ENCODE measurements at regions not wholly inside any gene's neighbourhood (a gene's known extent, or its start where the extent isn't known, plus 50 kb on each side); places are given as distances from the start of the nearest gene placed in this dataset.

DNA sequence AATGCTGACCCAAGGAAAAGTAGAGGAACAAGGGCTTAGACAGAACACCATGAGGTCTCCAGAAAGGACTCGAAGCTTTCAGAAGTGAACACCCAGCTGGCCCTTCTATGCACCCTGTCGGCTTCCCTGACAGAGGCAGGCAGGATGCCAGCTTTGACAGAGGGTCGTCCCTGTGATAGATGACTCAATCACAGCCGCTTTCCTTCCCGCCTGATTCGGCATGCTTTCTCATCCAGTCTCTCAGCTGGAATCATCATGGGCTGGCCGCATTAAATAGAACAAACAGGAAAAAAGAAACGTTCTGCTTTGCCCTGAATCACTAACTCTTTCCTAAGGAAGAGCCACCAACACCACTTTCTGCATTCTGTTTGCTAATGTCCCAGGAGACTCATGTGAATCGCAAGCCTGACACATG lies 140.3 kb upstream of the RAB12 start:
- Histone ChIP-seq H3K36me3 (no peaks in the 10 kb centered on the region), H3K9ac (no peak overlapping the region), H2AFZ (replicated peaks) (no peak overlapping the region), H3K4me3 (no peak overlapping the region), H3K27me3 (no peaks in the 10 kb centered on the region), H3F3A (ENCODE audit: low read depth) (no peaks in the 10 kb centered on the region), H4K20me1 (ENCODE audit: low read depth) (no peaks in the 10 kb centered on the region), H3K79me2 (ENCODE audit: low read depth) (no peaks in the 10 kb centered on the region), H3K4me2 (no peak overlapping the region), H3K4me1 (no peaks in the 10 kb centered on the region), H3K9me3 (ENCODE audit: low read depth) (no peaks in the 10 kb centered on the region), H3K27ac (no peak overlapping the region)
- no peak for TF ChIP-seq EZH2phosphoT487 (IDR thresholded peaks at IDR 0.05)
- TF ChIP-seq, protein P1, sequence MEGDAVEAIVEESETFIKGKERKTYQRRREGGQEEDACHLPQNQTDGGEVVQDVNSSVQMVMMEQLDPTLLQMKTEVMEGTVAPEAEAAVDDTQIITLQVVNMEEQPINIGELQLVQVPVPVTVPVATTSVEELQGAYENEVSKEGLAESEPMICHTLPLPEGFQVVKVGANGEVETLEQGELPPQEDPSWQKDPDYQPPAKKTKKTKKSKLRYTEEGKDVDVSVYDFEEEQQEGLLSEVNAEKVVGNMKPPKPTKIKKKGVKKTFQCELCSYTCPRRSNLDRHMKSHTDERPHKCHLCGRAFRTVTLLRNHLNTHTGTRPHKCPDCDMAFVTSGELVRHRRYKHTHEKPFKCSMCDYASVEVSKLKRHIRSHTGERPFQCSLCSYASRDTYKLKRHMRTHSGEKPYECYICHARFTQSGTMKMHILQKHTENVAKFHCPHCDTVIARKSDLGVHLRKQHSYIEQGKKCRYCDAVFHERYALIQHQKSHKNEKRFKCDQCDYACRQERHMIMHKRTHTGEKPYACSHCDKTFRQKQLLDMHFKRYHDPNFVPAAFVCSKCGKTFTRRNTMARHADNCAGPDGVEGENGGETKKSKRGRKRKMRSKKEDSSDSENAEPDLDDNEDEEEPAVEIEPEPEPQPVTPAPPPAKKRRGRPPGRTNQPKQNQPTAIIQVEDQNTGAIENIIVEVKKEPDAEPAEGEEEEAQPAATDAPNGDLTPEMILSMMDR (IDR thresholded peaks at IDR 0.05), result no peak
- Mint-ChIP-seq H3K27ac (no peak overlapping the region), H3K4me1 (peaks cover 16% of the 10 kb centered on the region), H3K4me3 (no peak overlapping the region), H3K36me3 (no peaks in the 10 kb centered on the region), H3K27me3 (ENCODE audit: insufficient read depth, low read depth) (peaks cover 10% of the 10 kb centered on the region), H3K9me3 (peaks cover 2% of the 10 kb centered on the region)
- DNase-seq (ENCODE audit: low spot score), result no peak

- Mint-ChIP-seq H3K4me3 (no peak overlapping the region), H3K9me3 (peaks cover 2% of the 10 kb centered on the region), H3K27me3 (ENCODE audit: insufficient read depth, low read depth) (peaks cover 10% of the 10 kb centered on the region), H3K4me1 (peaks cover 16% of the 10 kb centered on the region), H3K36me3 (no peaks in the 10 kb centered on the region), H3K27ac (no peak overlapping the region)
- Histone ChIP-seq H3K36me3 (no peaks in the 10 kb centered on the region), H3K4me3 (no peak overlapping the region), H3K9ac (no peak overlapping the region), H3K9me3 (ENCODE audit: low read depth) (no peaks in the 10 kb centered on the region), H3K4me2 (no peak overlapping the region), H3F3A (ENCODE audit: low read depth) (no peaks in the 10 kb centered on the region), H2AFZ (replicated peaks) (no peak overlapping the region), H3K27ac (no peak overlapping the region), H3K27me3 (no peaks in the 10 kb centered on the region), H3K4me1 (no peaks in the 10 kb centered on the region), H3K79me2 (ENCODE audit: low read depth) (no peaks in the 10 kb centered on the region), H4K20me1 (ENCODE audit: low read depth) (no peaks in the 10 kb centered on the region)
- TF ChIP-seq EZH2 (IDR thresholded peaks at IDR 0.05) (no peak), EZH2phosphoT487 (IDR thresholded peaks at IDR 0.05) (no peak)
- TF ChIP-seq, protein P1 (IDR thresholded peaks at IDR 0.05), result no peak
- no peak for DNase-seq (ENCODE audit: low spot score)
Measured at GRCh38 chr18:8469544-8470130, 139.6 kb upstream of the RAB12 start.

DNA sequence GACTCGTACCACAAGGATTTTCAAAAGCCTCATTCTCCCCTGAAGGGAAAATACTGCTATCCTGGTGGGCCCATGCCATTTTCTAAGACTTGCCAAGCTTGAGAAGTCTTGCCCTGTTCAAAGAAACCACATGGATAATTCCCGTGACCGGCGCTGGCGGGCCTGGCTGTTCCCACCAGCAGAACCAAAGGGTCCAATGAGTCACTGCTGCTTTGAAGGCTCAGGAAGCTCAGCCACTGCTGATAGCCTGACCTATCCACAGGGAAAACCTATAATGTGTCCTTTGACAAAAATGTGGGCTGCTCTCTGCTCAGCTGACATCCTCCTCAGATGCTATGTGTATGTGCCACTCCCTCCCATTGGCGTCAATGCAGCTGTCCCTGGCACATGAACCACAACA lies 137.9 kb upstream of the RAB12 start:
- no peak for TF ChIP-seq EZH2phosphoT487 (IDR thresholded peaks at IDR 0.05)

GRCh38 chr18:8474661-8475060 lies 134.6 kb upstream of the RAB12 start:
- TF ChIP-seq EZH2 (IDR thresholded peaks at IDR 0.05) (no peak), EZH2phosphoT487 (IDR thresholded peaks at IDR 0.05) (no peak)
- TF ChIP-seq, protein P1 (IDR thresholded peaks at IDR 0.05), result no peak
- H3K27me3 ChIP-seq, result no peaks in the 10 kb centered on the region
- no peak overlapping the region for H3K27ac Mint-ChIP-seq

More for the DNA sequence above, 137.9 kb upstream of the RAB12 start:
- H3K4me2 ChIP-seq, result no peak overlapping the region
- no peaks in the 10 kb centered on the region for H3F3A ChIP-seq (ENCODE audit: low read depth)
- no peaks in the 10 kb centered on the region for H3K27me3 ChIP-seq
- H4K20me1 ChIP-seq (ENCODE audit: low read depth), result no peaks in the 10 kb centered on the region
- H3K4me3 ChIP-seq, result no peak overlapping the region
- no peaks in the 10 kb centered on the region for H3K36me3 ChIP-seq
- peaks cover 16% of the 10 kb centered on the region for H3K4me1 Mint-ChIP-seq
- no peak overlapping the region for H3K9ac ChIP-seq
- H3K79me2 ChIP-seq (ENCODE audit: low read depth), result no peaks in the 10 kb centered on the region
- no peak for DNase-seq (ENCODE audit: low spot score)
- no peaks in the 10 kb centered on the region for H3K4me1 ChIP-seq
- H3K27me3 Mint-ChIP-seq (ENCODE audit: insufficient read depth, low read depth), result peaks cover 14% of the 10 kb centered on the region
- peaks cover 3% of the 10 kb centered on the region for H3K9me3 Mint-ChIP-seq
- H3K36me3 Mint-ChIP-seq, result no peaks in the 10 kb centered on the region
- no peak overlapping the region for H3K27ac Mint-ChIP-seq
- H3K4me3 Mint-ChIP-seq, result no peak overlapping the region
- no peak overlapping the region for H3K27ac ChIP-seq
- H3K9me3 ChIP-seq (ENCODE audit: low read depth), result no peaks in the 10 kb centered on the region
- no peak overlapping the region for H2AFZ ChIP-seq (replicated peaks)

More at GRCh38 chr18:8474661-8475060, 134.6 kb upstream of the RAB12 start:
- no peak overlapping the region for H3K4me2 ChIP-seq
- Mint-ChIP-seq H3K36me3 (no peaks in the 10 kb centered on the region), H3K27me3 (ENCODE audit: insufficient read depth, low read depth) (peaks cover 9% of the 10 kb centered on the region), H3K4me1 (peaks cover 8% of the 10 kb centered on the region), H3K9me3 (peaks cover 11% of the 10 kb centered on the region), H3K4me3 (no peak overlapping the region)
- H3K27ac ChIP-seq, result no peak overlapping the region
- H4K20me1 ChIP-seq (ENCODE audit: low read depth), result no peaks in the 10 kb centered on the region
- H3F3A ChIP-seq (ENCODE audit: low read depth), result no peaks in the 10 kb centered on the region
- no peak overlapping the region for H3K9ac ChIP-seq
- H3K4me1 ChIP-seq, result no peaks in the 10 kb centered on the region
- H3K79me2 ChIP-seq (ENCODE audit: low read depth), result no peaks in the 10 kb centered on the region
- DNase-seq (ENCODE audit: low spot score), result no peak
- H2AFZ ChIP-seq (replicated peaks), result no peak overlapping the region
- no peaks in the 10 kb centered on the region for H3K9me3 ChIP-seq (ENCODE audit: low read depth)
- no peaks in the 10 kb centered on the region for H3K36me3 ChIP-seq
- no peak overlapping the region for H3K4me3 ChIP-seq

Measured in neural progenitor cell (in vitro differentiated cells).